ENCODE measurements at regions not wholly inside any gene's neighbourhood (a gene's known extent, or its start where the extent isn't known, plus 50 kb on each side); places are given as distances from the start of the nearest gene placed in this dataset.

GRCh38 chr1:209302779-209303568 is 280.5 kb upstream of the CAMK1G start:
- TF ChIP-seq EZH2 (IDR thresholded peaks at IDR 0.05; ENCODE audit: insufficient read depth, poor library complexity, severe bottlenecking), result no peak
- TF ChIP-seq EZH2phosphoT487 (IDR thresholded peaks at IDR 0.05; ENCODE audit: insufficient read depth, low read depth), result no peak
